GM23338 (cell line): ENCODE measurements at regions not wholly inside any gene's neighbourhood (a gene's known extent, or its start where the extent isn't known, plus 50 kb on each side); places are given as distances from the start of the nearest gene placed in this dataset.

ENCODE experiments used
- ATAC-seq: fragments of 200-7000 bp; cut with Tn5 transposase; 3 replicates; pipeline ENCODE4 v1.9.1; 2020
- DNase-seq: peaks from one replicate; pipeline ENCODE4 v3.0.0-alpha.2; 2015; ENCODE audit warnings: low spot score
- H2AFZ ChIP-seq: fragments of 200-600 bp; sonication (generic); 2 replicates; pipeline ENCODE4 v1.8.0; 2016; ENCODE audit warnings: antibody characterized with exemption, mild to moderate bottlenecking, moderate library complexity
- H3F3A ChIP-seq: fragments of 200-600 bp; sonication (generic); replicated peaks from 2 replicates; pipeline ENCODE4 v1.8.0; 2017; ENCODE audit warnings: antibody characterized with exemption, mixed run types, low read depth
- H3K27ac ChIP-seq: fragments of 200-600 bp; sonication (generic); 2 replicates; pipeline ENCODE4 v1.6.1; 2016; ENCODE audit warnings: low read depth
- H3K27me3 ChIP-seq: fragments of 200-600 bp; sonication (generic); 2 replicates; pipeline ENCODE4 v1.8.0; 2016; ENCODE audit warnings: mild to moderate bottlenecking, mixed run types, moderate library complexity; ENCODE audit not compliant: insufficient read depth
- H3K36me3 ChIP-seq: fragments of 200-600 bp; sonication (generic); 2 replicates; pipeline ENCODE4 v1.8.0; 2016; ENCODE audit warnings: mild to moderate bottlenecking; ENCODE audit not compliant: insufficient read depth
- H3K4me1 ChIP-seq: fragments of 200-600 bp; sonication (generic); 2 replicates; pipeline ENCODE4 v1.8.0; 2016; ENCODE audit warnings: mild to moderate bottlenecking, moderate library complexity; ENCODE audit not compliant: insufficient read depth
- H3K4me2 ChIP-seq: fragments of 200-600 bp; sonication (generic); 2 replicates; pipeline ENCODE4 v1.7.1; 2017; ENCODE audit warnings: mixed run types
- H3K4me3 ChIP-seq: fragments of 200-600 bp; sonication (generic); 2 replicates; pipeline ENCODE4 v1.6.1; 2016; ENCODE audit warnings: mixed run types
- H3K79me2 ChIP-seq: fragments of 200-600 bp; sonication (generic); replicated peaks from 2 replicates; pipeline ENCODE4 v1.8.0; 2017; ENCODE audit warnings: mild to moderate bottlenecking; ENCODE audit not compliant: insufficient read depth
- H3K9me2 ChIP-seq: fragments of 200-600 bp; sonication (generic); 2 replicates; pipeline ENCODE4 v1.8.0; 2017; ENCODE audit not compliant: insufficient read depth
- H4K20me1 ChIP-seq: fragments of 200-600 bp; sonication (generic); replicated peaks from 2 replicates; pipeline ENCODE4 v1.8.0; 2017; ENCODE audit warnings: mild to moderate bottlenecking; ENCODE audit not compliant: insufficient read depth
- H3K27ac Mint-ChIP-seq: 2 replicates; pipeline ENCODE4 v1.8.0; 2020; ENCODE audit warnings: inconsistent platforms, mild to moderate bottlenecking, moderate library complexity, mixed read lengths
- H3K27me3 Mint-ChIP-seq: 3 replicates; pipeline ENCODE4 v1.8.0; 2022; ENCODE audit warnings: low read depth, mild to moderate bottlenecking, moderate library complexity, mixed read lengths, inconsistent platforms; ENCODE audit not compliant: insufficient read depth, poor library complexity
- H3K36me3 Mint-ChIP-seq: 3 replicates; pipeline ENCODE4 v1.8.0; 2021; ENCODE audit warnings: low read depth, mild to moderate bottlenecking, inconsistent platforms, moderate library complexity, mixed read lengths
- H3K4me1 Mint-ChIP-seq: 3 replicates; pipeline ENCODE4 v1.8.0; 2020; ENCODE audit warnings: mild to moderate bottlenecking, inconsistent platforms, mixed read lengths
- H3K4me3 Mint-ChIP-seq: 3 replicates; pipeline ENCODE4 v1.8.0; 2021; ENCODE audit warnings: moderate library complexity, mild to moderate bottlenecking, inconsistent platforms, mixed read lengths
- H3K9me3 Mint-ChIP-seq: 3 replicates; pipeline ENCODE4 v1.8.0; 2020; ENCODE audit warnings: moderate library complexity, mild to moderate bottlenecking, inconsistent platforms, mixed read lengths
- CTCF ChIP-seq, 2 experiments: fragments of 200-600 bp in 1 of 2; sonication (generic) in 1 of 2; conservative IDR thresholded peaks; 2 replicates each; pipeline versions ENCODE4 v1.5.1 to v1.6.1; 2016 to 2017; ENCODE audit warnings: antibody characterized with exemption in 2 of 2, low read depth in 2 of 2, mild to moderate bottlenecking in 2 of 2, moderate library complexity in 1 of 2
- EZH2 ChIP-seq: fragments of 200-600 bp; sonication (generic); IDR thresholded peaks from one replicate; pipeline ENCODE4 v1.8.0; 2017; ENCODE audit warnings: antibody characterized with exemption, mild to moderate bottlenecking, low read depth; ENCODE audit not compliant: unreplicated experiment
- EZH2phosphoT487 ChIP-seq: fragments of 200-600 bp; sonication (generic); IDR thresholded peaks from one replicate; pipeline ENCODE4 v1.8.1; 2018; ENCODE audit warnings: antibody characterized with exemption; ENCODE audit not compliant: unreplicated experiment
- POLR2AphosphoS5 ChIP-seq: IDR thresholded peaks from 2 replicates; pipeline ENCODE4 v1.6.1; 2016; ENCODE audit warnings: antibody characterized with exemption, low read depth
- REST ChIP-seq: IDR thresholded peaks from one replicate; pipeline ENCODE4 v1.6.1; 2018; ENCODE audit warnings: antibody characterized with exemption; ENCODE audit not compliant: unreplicated experiment
- STAT1 ChIP-seq: IDR thresholded peaks from one replicate; pipeline ENCODE4 v1.6.1; 2016; ENCODE audit warnings: antibody characterized with exemption; ENCODE audit not compliant: unreplicated experiment

- Histone ChIP-seq H4K20me1 (no peaks in the 10 kb centered on the region), H3K4me1 (peaks cover 24% of the 10 kb centered on the region), H3K9me2 (no peaks in the 10 kb centered on the region), H3K36me3 (no peaks in the 10 kb centered on the region), H3K27ac (no peak overlapping the region), H3F3A (no peaks in the 10 kb centered on the region), H3K4me3 (no peak overlapping the region), H3K4me2 (no peak overlapping the region), H3K27me3 (no peaks in the 10 kb centered on the region), H3K79me2 (no peaks in the 10 kb centered on the region), H2AFZ (peak overlapping the region; percentile 94; the same call in 1 of the 2 replicates)
- peaks cover 34% of the 10 kb centered on the region for H3K4me1 Mint-ChIP-seq
- TF ChIP-seq EZH2phosphoT487 = no peak
- no peak for TF ChIP-seq STAT1
- no peak for TF ChIP-seq EZH2
- no peak for TF ChIP-seq CTCF (conservative IDR thresholded peaks at IDR 0.05; ENCODE audit: low read depth in 2 of 2)
- TF ChIP-seq POLR2AphosphoS5 = no peak
- H3K27ac Mint-ChIP-seq = peak overlapping the region; percentile 29
- H3K9me3 Mint-ChIP-seq = no peaks in the 10 kb centered on the region
- no peaks in the 10 kb centered on the region for H3K36me3 Mint-ChIP-seq
- no peaks in the 10 kb centered on the region for H3K27me3 Mint-ChIP-seq
- no peak overlapping the region for H3K4me3 Mint-ChIP-seq
- peak; percentile 39 for ATAC-seq
- DNase-seq = no peak
Observed at GRCh38 chr4:163988391-163988790, 493.9 kb downstream of the TMA16 start.

GRCh38 chr4:163988865-163989264, 494.4 kb downstream of the TMA16 start:
- Histone ChIP-seq H3K4me1 (peaks cover 24% of the 10 kb centered on the region), H3K27ac (peak overlapping the region; percentile 56; the same call in 1 of the 2 replicates), H3K79me2 (no peaks in the 10 kb centered on the region), H3K4me3 (no peak overlapping the region), H3K4me2 (peak overlapping the region; percentile 29; the same call in 1 of the 2 replicates), H2AFZ (peak overlapping the region; percentile 94), H3K27me3 (no peaks in the 10 kb centered on the region), H3F3A (no peaks in the 10 kb centered on the region), H3K9me2 (no peaks in the 10 kb centered on the region), H4K20me1 (no peaks in the 10 kb centered on the region), H3K36me3 (no peaks in the 10 kb centered on the region)
- Mint-ChIP-seq H3K4me1 (peaks cover 34% of the 10 kb centered on the region), H3K9me3 (no peaks in the 10 kb centered on the region), H3K27me3 (no peaks in the 10 kb centered on the region), H3K36me3 (no peaks in the 10 kb centered on the region), H3K4me3 (no peak overlapping the region), H3K27ac (peak overlapping the region; percentile 10)
- ATAC-seq = peak; percentile 64
- DNase-seq = peak; percentile 20
- TF ChIP-seq EZH2phosphoT487 = no peak
- no peak for TF ChIP-seq REST
- TF ChIP-seq STAT1 = no peak
- no peak for TF ChIP-seq CTCF (conservative IDR thresholded peaks at IDR 0.05; ENCODE audit: low read depth in 2 of 2)
